IMR-90 (cell line): ENCODE measurements at regions not wholly inside any gene's neighbourhood (a gene's known extent, or its start where the extent isn't known, plus 50 kb on each side); places are given as distances from the start of the nearest gene placed in this dataset.

Experiments
- ATAC-seq: fragments of 200-7000 bp; cut with Tn5 transposase; 2 replicates; pipeline ENCODE4 v1.9.1; 2020; ENCODE audit warnings: low read depth, mild to moderate bottlenecking, moderate library complexity
- BruUV-seq: library from RNA; stranded (reverse); fragments of 400-500 nt; replicated peaks from 2 replicates; lab custom pipeline; 2021; lab: Mats Ljungman, UMichigan
- CTCF ChIA-PET: fragments of 300-600 bp; formaldehyde crosslinking; extraction: SDS; loops from one replicate; lab custom pipeline; 2021; ENCODE audit warnings: antibody characterized with exemption; lab: Yijun Ruan, JAX
- POLR2A ChIA-PET: fragments of 300-600 bp; sonication (Branson Sonifier 250); formaldehyde crosslinking; loops from one replicate; lab custom pipeline; 2022; ENCODE audit warnings: antibody characterized with exemption; ENCODE audit not compliant: unreplicated experiment; lab: Charles Lee
- DNase-seq: peaks from one replicate; pipeline ENCODE4 v3.0.0; 2013
- H2AFZ ChIP-seq: replicated peaks from 2 replicates; pipeline ENCODE3; 2013; ENCODE audit warnings: low read length, mild to moderate bottlenecking; ENCODE audit not compliant: poor library complexity
- H2AK5ac ChIP-seq: 2 replicates; pipeline ENCODE4 v1.6.1; 2013; ENCODE audit warnings: low read depth, low read length, inconsistent platforms
- H2AK9ac ChIP-seq: replicated peaks from 2 replicates; pipeline ENCODE3; 2013; ENCODE audit warnings: mild to moderate bottlenecking, low read depth, low read length, moderate library complexity; ENCODE audit not compliant: poor library complexity
- H2BK120ac ChIP-seq: 2 replicates; pipeline ENCODE4 v1.6.1; 2013; ENCODE audit warnings: low read depth, low read length, inconsistent platforms
- H2BK15ac ChIP-seq: 3 replicates; pipeline ENCODE4 v1.6.1; 2013; ENCODE audit warnings: low read depth, low read length, inconsistent platforms
- H2BK20ac ChIP-seq: 2 replicates; pipeline ENCODE4 v1.6.1; 2013; ENCODE audit warnings: low read depth, mild to moderate bottlenecking, inconsistent platforms, low read length, moderate library complexity
- H2BK5ac ChIP-seq: 2 replicates; pipeline ENCODE4 v1.6.1; 2013; ENCODE audit warnings: mild to moderate bottlenecking, low read depth, low read length, inconsistent platforms; ENCODE audit not compliant: poor library complexity, severe bottlenecking
- H3K14ac ChIP-seq: replicated peaks from 2 replicates; pipeline ENCODE4 v1.6.1; 2013; ENCODE audit warnings: low read depth, low read length, inconsistent platforms
- H3K18ac ChIP-seq: 2 replicates; pipeline ENCODE4 v1.6.1; 2013; ENCODE audit warnings: low read depth, low read length, control low read depth
- H3K23ac ChIP-seq: 2 replicates; pipeline ENCODE4 v1.6.1; 2013; ENCODE audit warnings: low read depth, low read length, inconsistent platforms
- H3K27ac ChIP-seq: 2 replicates; pipeline ENCODE4 v1.5.1; 2013; ENCODE audit warnings: mild to moderate bottlenecking, control low read depth, low read length; ENCODE audit not compliant: insufficient read depth
- H3K27me3 ChIP-seq: 2 replicates; pipeline ENCODE4 v1.6.1; 2013; ENCODE audit warnings: low read length; ENCODE audit not compliant: control insufficient read depth, insufficient read depth
- H3K36me3 ChIP-seq: 2 replicates; pipeline ENCODE4 v1.6.1; 2013; ENCODE audit warnings: low read length, mixed read lengths; ENCODE audit not compliant: control insufficient read depth, insufficient read depth
- H3K4ac ChIP-seq: 2 replicates; pipeline ENCODE4 v1.6.1; 2013; ENCODE audit warnings: low read depth, low read length, inconsistent platforms
- H3K4me1 ChIP-seq: 2 replicates; pipeline ENCODE4 v1.6.1; 2013; ENCODE audit warnings: low read length, mixed read lengths; ENCODE audit not compliant: control insufficient read depth, insufficient read depth
- H3K4me2 ChIP-seq: 2 replicates; pipeline ENCODE4 v1.6.1; 2013; ENCODE audit warnings: low read depth, mild to moderate bottlenecking, control low read depth, low read length, moderate library complexity
- H3K4me3 ChIP-seq: 2 replicates; pipeline ENCODE4 v1.5.1; 2013; ENCODE audit warnings: low read depth, mild to moderate bottlenecking, control low read depth, low read length, moderate library complexity; ENCODE audit not compliant: insufficient read depth
- H3K56ac ChIP-seq: 2 replicates; pipeline ENCODE4 v1.6.1; 2013; ENCODE audit warnings: low read length, inconsistent platforms; ENCODE audit not compliant: insufficient read depth; ENCODE audit errors: extremely low read depth
- H3K79me1 ChIP-seq, 2 experiments: 2 replicates each; pipeline ENCODE4 v1.6.1; 2013; ENCODE audit warnings: low read length in 2 of 2, inconsistent platforms in 1 of 2, low read depth in 1 of 2
- H3K9ac ChIP-seq: 2 replicates; pipeline ENCODE4 v1.6.1; 2013; ENCODE audit warnings: low read depth, low read length, control low read depth
- H3K9me1 ChIP-seq: 2 replicates; pipeline ENCODE4 v1.6.1; 2013; ENCODE audit warnings: low read length, inconsistent platforms; ENCODE audit not compliant: insufficient read depth
- H3K9me3 ChIP-seq: 2 replicates; pipeline ENCODE4 v1.6.1; 2013; ENCODE audit warnings: low read length; ENCODE audit not compliant: control insufficient read depth, insufficient read depth
- H4K20me1 ChIP-seq: 2 replicates; pipeline ENCODE4 v1.6.1; 2013; ENCODE audit warnings: low read length, inconsistent platforms; ENCODE audit not compliant: insufficient read depth
- H4K5ac ChIP-seq: 2 replicates; pipeline ENCODE4 v1.6.1; 2013; ENCODE audit warnings: mild to moderate bottlenecking, low read depth, low read length, control low read depth
- H4K8ac ChIP-seq, 2 experiments: 2 replicates each; pipeline ENCODE4 v1.6.1; 2013; ENCODE audit warnings: low read depth in 2 of 2, low read length in 2 of 2, control low read depth in 1 of 2, inconsistent platforms in 1 of 2
- H4K91ac ChIP-seq: 2 replicates; pipeline ENCODE4 v1.6.1; 2013; ENCODE audit warnings: low read depth, low read length, inconsistent platforms; ENCODE audit not compliant: insufficient read depth
- BHLHE40 ChIP-seq: fragments of 150-350 bp; IDR thresholded peaks from 2 replicates; pipeline ENCODE4 v1.6.1; 2016; ENCODE audit warnings: mild to moderate bottlenecking, low read depth, low read length
- FOS ChIP-seq: fragments of 150-350 bp; IDR thresholded peaks from 2 replicates; pipeline ENCODE4 v1.6.1; 2016; ENCODE audit warnings: low read depth, low read length
- MAZ ChIP-seq: IDR thresholded peaks from 2 replicates; pipeline ENCODE4 v1.6.1; 2012; ENCODE audit warnings: low read depth, mild to moderate bottlenecking, low read length, improper control_type of control experiment, moderate library complexity, borderline replicate concordance
- MXI1 ChIP-seq: IDR thresholded peaks from 2 replicates; pipeline ENCODE4 v1.6.1; 2012; ENCODE audit warnings: low read depth, mild to moderate bottlenecking, low read length, moderate library complexity, borderline replicate concordance
- NFE2L2 ChIP-seq: fragments of 150-350 bp; IDR thresholded peaks from 2 replicates; pipeline ENCODE4 v1.6.1; 2016; ENCODE audit warnings: low read depth, mild to moderate bottlenecking, low read length
- POLR2A ChIP-seq: IDR thresholded peaks from 2 replicates; pipeline ENCODE4 v1.6.1; 2012; ENCODE audit warnings: mild to moderate bottlenecking, low read depth, low read length
- RCOR1 ChIP-seq: IDR thresholded peaks from 2 replicates; pipeline ENCODE4 v1.6.1; 2012; ENCODE audit warnings: mild to moderate bottlenecking, low read length, improper control_type of control experiment; ENCODE audit not compliant: insufficient replicate concordance
- RFX5 ChIP-seq: IDR thresholded peaks from 2 replicates; pipeline ENCODE4 v1.8.0; 2012; ENCODE audit warnings: low read depth, mild to moderate bottlenecking, low read length, moderate library complexity
- SMC3 ChIP-seq: fragments of 150-350 bp; IDR thresholded peaks from 2 replicates; pipeline ENCODE4 v1.6.1; 2016; ENCODE audit warnings: low read depth, mild to moderate bottlenecking, antibody characterized with exemption, low read length, moderate library complexity
- WGBS, 2 experiments: methylation state at CpG; one replicate each; pipeline versions ENCODE4 v1.1.5 to v1.1.7; 2013; ENCODE audit warnings: missing lambda C conversion rate in 2 of 2; ENCODE audit not compliant: insufficient read length in 1 of 2; ENCODE audit errors: extremely low coverage in 2 of 2; 5-methylcytosine and 5-hydroxymethylcytosine counted together
- dilution Hi-C: fragments of 300-500 bp; cut with HindIII; formaldehyde crosslinking; loops from one replicate; pipeline ENCODE4 v1.14.3; 2018; ENCODE audit warnings: low sequenced_read_pairs; ENCODE audit not compliant: unreplicated experiment
- in situ Hi-C: fragments of 300-500 bp; cut with MboI; formaldehyde crosslinking; loops from 3 replicates; pipeline ENCODE4 v1.14.3; 2019; ENCODE audit warnings: low sequenced_read_pairs, inconsistent platforms, mixed read lengths
- intact Hi-C: fragments of 100-400 bp; cut with micrococcal nuclease; formaldehyde crosslinking; loops from 2 replicates; pipeline ENCODE4 v1.10.0; 2022
- TF ChIP-seq, protein P1 (sequence below): conservative IDR thresholded peaks from 2 replicates; pipeline ENCODE4 v1.5.1; 2012; ENCODE audit warnings: mild to moderate bottlenecking, low read depth, low read length, improper control_type of control experiment
- TF ChIP-seq, protein P2 (sequence below): fragments of 150-350 bp; IDR thresholded peaks from 2 replicates; pipeline ENCODE4 v1.6.1; 2016; ENCODE audit warnings: low read depth, mild to moderate bottlenecking, low read length, moderate library complexity, borderline replicate concordance

DNA sequence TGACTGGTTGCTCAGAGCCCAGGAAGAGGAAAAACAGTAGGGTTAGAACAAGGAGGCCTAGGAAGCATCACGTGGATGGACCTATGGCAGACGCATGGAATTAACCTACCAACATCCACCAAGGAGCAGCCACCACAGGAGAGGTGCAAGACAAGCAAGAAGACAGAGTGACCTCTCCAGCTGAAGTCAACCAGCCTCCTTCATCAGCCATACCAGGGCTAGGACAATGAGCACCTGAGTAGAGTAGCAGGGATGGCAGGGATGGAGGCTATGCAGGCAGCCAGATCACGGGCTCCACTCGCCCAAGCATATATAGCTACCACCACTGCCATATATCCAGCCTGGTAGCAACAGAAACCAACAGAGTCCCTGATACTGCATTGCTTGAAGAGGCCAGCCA, 202.1 kb upstream of the B3GAT1 start:
- H3K4me3 ChIP-seq, result no peak overlapping the region
- no peak overlapping the region for H3K18ac ChIP-seq
- no peak for ATAC-seq
- no TSS peak for BruUV-seq
- no peak overlapping the region for H3K4ac ChIP-seq
- H3K14ac ChIP-seq, result no peak overlapping the region
- intact Hi-C loops, result no loop called here
- H4K20me1 ChIP-seq, result no peaks in the 10 kb centered on the region
- H2BK5ac ChIP-seq, result no peak overlapping the region
- no peaks in the 10 kb centered on the region for H3K9me1 ChIP-seq
- H2AK9ac ChIP-seq, result no peak overlapping the region
- H3K9me3 ChIP-seq, result peaks cover 62% of the 10 kb centered on the region
- no peaks in the 10 kb centered on the region for H3K27me3 ChIP-seq
- H2BK20ac ChIP-seq, result no peak overlapping the region
- no peak overlapping the region for H2AK5ac ChIP-seq
- H4K8ac ChIP-seq, result no peak overlapping the region
- H3K79me1 ChIP-seq, result no peaks in the 10 kb centered on the region
- POLR2A ChIA-PET, result no interaction called here
- H3K23ac ChIP-seq, result no peak overlapping the region
- CTCF ChIA-PET, result no interaction called here
- H4K91ac ChIP-seq, result no peak overlapping the region
- no peak overlapping the region for H3K56ac ChIP-seq
- no peak overlapping the region for H2BK120ac ChIP-seq
- H2BK15ac ChIP-seq, result no peak overlapping the region
- no peaks in the 10 kb centered on the region for H3K36me3 ChIP-seq
- no peak overlapping the region for H3K27ac ChIP-seq
- H2AFZ ChIP-seq, result no peak overlapping the region
- no peak overlapping the region for H4K5ac ChIP-seq
- no CpG with 5 or more reads among the region's 4 CpGs for WGBS, 2 experiments
- in situ Hi-C loops, result no loop called here
- no peak overlapping the region for H3K9ac ChIP-seq
- H3K4me1 ChIP-seq, result no peaks in the 10 kb centered on the region
- dilution Hi-C loops, result no loop called here
- TF ChIP-seq SMC3 (no peak), MXI1 (no peak), NFE2L2 (no peak), BHLHE40 (no peak), MAZ (no peak), RFX5 (no peak), POLR2A (no peak), RCOR1 (no peak), FOS (no peak)
- TF ChIP-seq, protein P1, sequence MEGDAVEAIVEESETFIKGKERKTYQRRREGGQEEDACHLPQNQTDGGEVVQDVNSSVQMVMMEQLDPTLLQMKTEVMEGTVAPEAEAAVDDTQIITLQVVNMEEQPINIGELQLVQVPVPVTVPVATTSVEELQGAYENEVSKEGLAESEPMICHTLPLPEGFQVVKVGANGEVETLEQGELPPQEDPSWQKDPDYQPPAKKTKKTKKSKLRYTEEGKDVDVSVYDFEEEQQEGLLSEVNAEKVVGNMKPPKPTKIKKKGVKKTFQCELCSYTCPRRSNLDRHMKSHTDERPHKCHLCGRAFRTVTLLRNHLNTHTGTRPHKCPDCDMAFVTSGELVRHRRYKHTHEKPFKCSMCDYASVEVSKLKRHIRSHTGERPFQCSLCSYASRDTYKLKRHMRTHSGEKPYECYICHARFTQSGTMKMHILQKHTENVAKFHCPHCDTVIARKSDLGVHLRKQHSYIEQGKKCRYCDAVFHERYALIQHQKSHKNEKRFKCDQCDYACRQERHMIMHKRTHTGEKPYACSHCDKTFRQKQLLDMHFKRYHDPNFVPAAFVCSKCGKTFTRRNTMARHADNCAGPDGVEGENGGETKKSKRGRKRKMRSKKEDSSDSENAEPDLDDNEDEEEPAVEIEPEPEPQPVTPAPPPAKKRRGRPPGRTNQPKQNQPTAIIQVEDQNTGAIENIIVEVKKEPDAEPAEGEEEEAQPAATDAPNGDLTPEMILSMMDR, result no peak
- TF ChIP-seq, protein P2, sequence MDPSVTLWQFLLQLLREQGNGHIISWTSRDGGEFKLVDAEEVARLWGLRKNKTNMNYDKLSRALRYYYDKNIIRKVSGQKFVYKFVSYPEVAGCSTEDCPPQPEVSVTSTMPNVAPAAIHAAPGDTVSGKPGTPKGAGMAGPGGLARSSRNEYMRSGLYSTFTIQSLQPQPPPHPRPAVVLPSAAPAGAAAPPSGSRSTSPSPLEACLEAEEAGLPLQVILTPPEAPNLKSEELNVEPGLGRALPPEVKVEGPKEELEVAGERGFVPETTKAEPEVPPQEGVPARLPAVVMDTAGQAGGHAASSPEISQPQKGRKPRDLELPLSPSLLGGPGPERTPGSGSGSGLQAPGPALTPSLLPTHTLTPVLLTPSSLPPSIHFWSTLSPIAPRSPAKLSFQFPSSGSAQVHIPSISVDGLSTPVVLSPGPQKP, result no peak
- DNase-seq, result no peak
- no peak overlapping the region for H3K4me2 ChIP-seq
